Hematopoietic multipotent progenitor cell treated with erythropoietin and hydrocortisone succinate and interleukin-3 and kit ligand, for 15 days (in vitro differentiated cells): ENCODE measurements at regions not wholly inside any gene's neighbourhood (a gene's known extent, or its start where the extent isn't known, plus 50 kb on each side); places are given as distances from the start of the nearest gene placed in this dataset.
"Not testable (repeated sequence)": the region's sequence is repeated elsewhere in the genome, so short reads cannot be mapped to it uniquely, and the experiment has no call there.

Experiments
- DNase-seq: peaks from one replicate; pipeline ENCODE4 v3.0.0-alpha.2; 2015; ENCODE audit warnings: low spot score

GRCh38 chr1:185467122-185467521, 150.1 kb upstream of the IVNS1ABP start:
- no peak for DNase-seq

GRCh38 chr1:185464777-185465176, 147.7 kb upstream of the IVNS1ABP start:
- DNase-seq, result no peak

- DNase-seq, result no peak
Observed at GRCh38 chr1:185463433-185463832, 146.4 kb upstream of the IVNS1ABP start.

- DNase-seq, result no peak
Observed at GRCh38 chr1:185463011-185463410, 146.0 kb upstream of the IVNS1ABP start.

- not testable (repeated sequence) for DNase-seq
Observed at GRCh38 chr1:185460723-185461122, 143.7 kb upstream of the IVNS1ABP start.

- no peak for DNase-seq
Observed at GRCh38 chr1:185459141-185459540, 142.1 kb upstream of the IVNS1ABP start.

GRCh38 chr1:185458670-185459069, 141.6 kb upstream of the IVNS1ABP start:
- no peak for DNase-seq

GRCh38 chr1:185453496-185454192, 136.6 kb upstream of the IVNS1ABP start:
- no peak for DNase-seq

- DNase-seq, result no peak
Observed at GRCh38 chr1:185450917-185451316, 133.9 kb upstream of the IVNS1ABP start.

GRCh38 chr1:185450060-185450788, 133.2 kb upstream of the IVNS1ABP start:
- no peak for DNase-seq

- DNase-seq, result no peak
Observed at GRCh38 chr1:185449378-185450059, 132.5 kb upstream of the IVNS1ABP start.

- no peak for DNase-seq
Observed at GRCh38 chr1:185448591-185449186, 131.6 kb upstream of the IVNS1ABP start.

GRCh38 chr1:185446131-185446530, 129.1 kb upstream of the IVNS1ABP start:
- DNase-seq, result no peak

- no peak for DNase-seq
Observed at GRCh38 chr1:185445594-185445993, 128.6 kb upstream of the IVNS1ABP start.

GRCh38 chr1:185444676-185445075, 127.6 kb upstream of the IVNS1ABP start:
- DNase-seq, result no peak

- no peak for DNase-seq
Observed at GRCh38 chr1:185442050-185442449, 125.0 kb upstream of the IVNS1ABP start.

- DNase-seq, result no peak
Observed at GRCh38 chr1:185441605-185442004, 124.6 kb upstream of the IVNS1ABP start.

GRCh38 chr1:185440877-185441276, 123.8 kb upstream of the IVNS1ABP start:
- no peak for DNase-seq

GRCh38 chr1:185439727-185440415, 122.8 kb upstream of the IVNS1ABP start:
- DNase-seq, result no peak

- DNase-seq, result no peak
Observed at GRCh38 chr1:185438936-185439335, 121.9 kb upstream of the IVNS1ABP start.

- no peak for DNase-seq
Observed at GRCh38 chr1:185435696-185436379, 118.8 kb upstream of the IVNS1ABP start.
